Tibial nerve (tissue), 4 donors: ENCODE measurements at regions not wholly inside any gene's neighbourhood (a gene's known extent, or its start where the extent isn't known, plus 50 kb on each side); places are given as distances from the start of the nearest gene placed in this dataset.

Source experiments
- EP300 ChIP-seq, 2 donors: sonication (generic); formaldehyde crosslinking; IDR thresholded peaks; one replicate each; pipeline ENCODE4 v1.6.1; 2017; ENCODE audit warnings: antibody characterized with exemption in 2 of 2, mild to moderate bottlenecking in 1 of 2
- POLR2A ChIP-seq, 2 donors: fragments of 450-650 bp; IDR thresholded peaks; one replicate each; pipeline ENCODE4 v1.6.1; 2017; ENCODE audit warnings: antibody characterized with exemption in 2 of 2, mild to moderate bottlenecking in 2 of 2, moderate library complexity in 2 of 2
- TF ChIP-seq, protein P1 (sequence below), 5 experiments: fragments of 200-600 bp in 3 of 5; fragments of 450-650 bp in 2 of 5; sonication (generic) in 3 of 5; IDR thresholded peaks; one replicate each; pipeline ENCODE4 v1.5.1; 2016 to 2019; ENCODE audit warnings: antibody characterized with exemption in 5 of 5, mild to moderate bottlenecking in 3 of 5, moderate library complexity in 2 of 5

DNA sequence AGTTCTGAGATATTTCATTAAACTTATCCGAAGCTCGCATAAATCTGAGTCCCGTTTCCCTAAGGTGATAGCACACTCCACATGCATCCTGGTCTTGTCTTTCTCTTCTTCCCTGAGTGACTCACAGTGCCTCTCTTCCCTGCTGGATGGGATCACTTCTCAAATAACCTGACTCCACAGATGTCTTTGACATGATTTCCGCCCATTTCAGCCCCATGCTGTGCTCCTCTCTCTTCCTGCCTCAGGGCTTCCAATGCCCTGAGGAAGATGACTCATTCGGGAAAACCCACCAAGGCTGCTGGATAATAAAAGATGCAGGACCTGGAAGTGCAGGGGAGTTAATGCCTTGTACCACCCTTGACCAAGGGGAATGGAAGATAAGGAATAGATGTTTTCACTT is 441.7 kb upstream of the SOX11 start:
- TF ChIP-seq, protein P1, sequence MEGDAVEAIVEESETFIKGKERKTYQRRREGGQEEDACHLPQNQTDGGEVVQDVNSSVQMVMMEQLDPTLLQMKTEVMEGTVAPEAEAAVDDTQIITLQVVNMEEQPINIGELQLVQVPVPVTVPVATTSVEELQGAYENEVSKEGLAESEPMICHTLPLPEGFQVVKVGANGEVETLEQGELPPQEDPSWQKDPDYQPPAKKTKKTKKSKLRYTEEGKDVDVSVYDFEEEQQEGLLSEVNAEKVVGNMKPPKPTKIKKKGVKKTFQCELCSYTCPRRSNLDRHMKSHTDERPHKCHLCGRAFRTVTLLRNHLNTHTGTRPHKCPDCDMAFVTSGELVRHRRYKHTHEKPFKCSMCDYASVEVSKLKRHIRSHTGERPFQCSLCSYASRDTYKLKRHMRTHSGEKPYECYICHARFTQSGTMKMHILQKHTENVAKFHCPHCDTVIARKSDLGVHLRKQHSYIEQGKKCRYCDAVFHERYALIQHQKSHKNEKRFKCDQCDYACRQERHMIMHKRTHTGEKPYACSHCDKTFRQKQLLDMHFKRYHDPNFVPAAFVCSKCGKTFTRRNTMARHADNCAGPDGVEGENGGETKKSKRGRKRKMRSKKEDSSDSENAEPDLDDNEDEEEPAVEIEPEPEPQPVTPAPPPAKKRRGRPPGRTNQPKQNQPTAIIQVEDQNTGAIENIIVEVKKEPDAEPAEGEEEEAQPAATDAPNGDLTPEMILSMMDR (IDR thresholded peaks at IDR 0.05), result no peak
- TF ChIP-seq POLR2A (IDR thresholded peaks at IDR 0.05) (no peak), EP300 (IDR thresholded peaks at IDR 0.05) (no peak)
